RWPE2 (cell line): ENCODE measurements at regions not wholly inside any gene's neighbourhood (a gene's known extent, or its start where the extent isn't known, plus 50 kb on each side); places are given as distances from the start of the nearest gene placed in this dataset.

ENCODE experiments used
- ATAC-seq: fragments of 200-7000 bp; cut with Tn5 transposase; 3 replicates; pipeline ENCODE4 v1.9.1; 2021; ENCODE audit warnings: low read depth
- DNase-seq: peaks from one replicate; pipeline ENCODE4 v3.0.0-alpha.2; 2020; ENCODE audit warnings: low spot score
- H3K27ac ChIP-seq: fragments of 450-650 bp; 2 replicates; pipeline ENCODE4 v1.5.1; 2017; ENCODE audit warnings: mild to moderate bottlenecking; ENCODE audit not compliant: poor library complexity, severe bottlenecking
- H3K27me3 ChIP-seq: fragments of 250-450 bp; sonication (Bioruptor Pico); 2 replicates; pipeline ENCODE4 v1.5.1; 2021; ENCODE audit warnings: mild to moderate bottlenecking, moderate library complexity; ENCODE audit not compliant: insufficient read depth, poor library complexity, severe bottlenecking
- H3K36me3 ChIP-seq: fragments of 250-450 bp; sonication (Bioruptor Pico); 2 replicates; pipeline ENCODE4 v1.5.1; 2020; ENCODE audit warnings: low read depth, mild to moderate bottlenecking, moderate library complexity
- H3K4me1 ChIP-seq: fragments of 250-450 bp; sonication (Bioruptor Pico); 2 replicates; pipeline ENCODE4 v1.5.1; 2021; ENCODE audit warnings: mild to moderate bottlenecking, moderate library complexity; ENCODE audit not compliant: insufficient read depth, poor library complexity, severe bottlenecking
- H3K4me3 ChIP-seq: fragments of 250-450 bp; sonication (Bioruptor Pico); 2 replicates; pipeline ENCODE4 v1.5.1; 2021; ENCODE audit warnings: mild to moderate bottlenecking, moderate library complexity; ENCODE audit not compliant: severe bottlenecking
- H3K9me3 ChIP-seq: fragments of 250-450 bp; sonication (Bioruptor Pico); 2 replicates; pipeline ENCODE4 v1.5.1; 2021; ENCODE audit warnings: mild to moderate bottlenecking, moderate library complexity; ENCODE audit not compliant: severe bottlenecking
- TF ChIP-seq, protein P1 (sequence below): fragments of 450-650 bp; IDR thresholded peaks from one replicate; pipeline ENCODE4 v1.5.1; 2017; ENCODE audit warnings: mild to moderate bottlenecking, moderate library complexity; ENCODE audit not compliant: poor library complexity, severe bottlenecking

DNA sequence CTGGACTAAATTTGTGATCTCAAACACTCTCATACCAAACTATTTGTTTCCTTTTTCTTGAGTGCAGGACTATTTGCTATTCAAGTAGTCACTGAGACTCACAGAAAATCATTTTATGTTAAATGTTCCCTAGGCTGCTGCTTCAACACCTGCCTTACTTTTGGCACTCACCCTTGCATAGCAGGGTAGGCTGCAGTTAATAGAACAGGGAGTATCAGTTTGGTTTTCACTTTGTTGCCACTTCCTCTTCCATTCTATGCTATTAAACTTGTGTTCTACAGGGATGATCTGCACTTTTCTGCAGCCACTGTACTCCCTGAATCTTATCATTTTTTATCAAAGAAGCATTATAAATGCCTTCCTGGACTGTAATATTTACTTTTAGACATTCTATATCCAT lies 148.7 kb upstream of the PRMT6 start:
- DNase-seq (no peak), ATAC-seq (no peak)
- no peaks in the 10 kb centered on the region for H3K36me3 ChIP-seq
- no peaks in the 10 kb centered on the region for H3K4me1 ChIP-seq
- TF ChIP-seq, protein P1, sequence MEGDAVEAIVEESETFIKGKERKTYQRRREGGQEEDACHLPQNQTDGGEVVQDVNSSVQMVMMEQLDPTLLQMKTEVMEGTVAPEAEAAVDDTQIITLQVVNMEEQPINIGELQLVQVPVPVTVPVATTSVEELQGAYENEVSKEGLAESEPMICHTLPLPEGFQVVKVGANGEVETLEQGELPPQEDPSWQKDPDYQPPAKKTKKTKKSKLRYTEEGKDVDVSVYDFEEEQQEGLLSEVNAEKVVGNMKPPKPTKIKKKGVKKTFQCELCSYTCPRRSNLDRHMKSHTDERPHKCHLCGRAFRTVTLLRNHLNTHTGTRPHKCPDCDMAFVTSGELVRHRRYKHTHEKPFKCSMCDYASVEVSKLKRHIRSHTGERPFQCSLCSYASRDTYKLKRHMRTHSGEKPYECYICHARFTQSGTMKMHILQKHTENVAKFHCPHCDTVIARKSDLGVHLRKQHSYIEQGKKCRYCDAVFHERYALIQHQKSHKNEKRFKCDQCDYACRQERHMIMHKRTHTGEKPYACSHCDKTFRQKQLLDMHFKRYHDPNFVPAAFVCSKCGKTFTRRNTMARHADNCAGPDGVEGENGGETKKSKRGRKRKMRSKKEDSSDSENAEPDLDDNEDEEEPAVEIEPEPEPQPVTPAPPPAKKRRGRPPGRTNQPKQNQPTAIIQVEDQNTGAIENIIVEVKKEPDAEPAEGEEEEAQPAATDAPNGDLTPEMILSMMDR = no peak
- H3K9me3 ChIP-seq = no peaks in the 10 kb centered on the region
- no peak overlapping the region for H3K4me3 ChIP-seq
- no peak overlapping the region for H3K27ac ChIP-seq
- H3K27me3 ChIP-seq = no peaks in the 10 kb centered on the region

DNA sequence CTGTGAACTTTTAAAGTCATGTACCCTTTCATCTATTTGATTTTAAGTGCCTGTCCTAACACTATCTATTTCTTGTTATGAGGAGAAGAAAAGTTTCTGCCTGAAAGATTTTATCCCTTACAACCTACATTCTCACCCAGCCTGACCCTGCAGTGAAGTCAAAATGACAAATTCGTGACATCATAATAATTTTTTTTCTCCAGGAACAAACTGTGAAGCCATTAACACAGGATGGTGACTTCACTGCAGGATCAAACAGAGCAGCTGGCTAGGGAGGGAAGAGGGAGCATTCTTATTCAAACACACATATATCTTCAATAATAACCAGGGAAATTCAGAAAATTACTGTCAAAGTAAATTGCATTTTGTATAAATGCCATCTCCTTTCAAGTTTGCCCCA lies 147.8 kb upstream of the PRMT6 start:
- no peaks in the 10 kb centered on the region for H3K4me1 ChIP-seq
- no peaks in the 10 kb centered on the region for H3K27me3 ChIP-seq
- H3K9me3 ChIP-seq = no peaks in the 10 kb centered on the region
- ATAC-seq = no peak
- no peak for DNase-seq
- no peak overlapping the region for H3K27ac ChIP-seq
- H3K4me3 ChIP-seq = no peak overlapping the region
- H3K36me3 ChIP-seq = no peaks in the 10 kb centered on the region
- TF ChIP-seq, protein P1 = no peak

DNA sequence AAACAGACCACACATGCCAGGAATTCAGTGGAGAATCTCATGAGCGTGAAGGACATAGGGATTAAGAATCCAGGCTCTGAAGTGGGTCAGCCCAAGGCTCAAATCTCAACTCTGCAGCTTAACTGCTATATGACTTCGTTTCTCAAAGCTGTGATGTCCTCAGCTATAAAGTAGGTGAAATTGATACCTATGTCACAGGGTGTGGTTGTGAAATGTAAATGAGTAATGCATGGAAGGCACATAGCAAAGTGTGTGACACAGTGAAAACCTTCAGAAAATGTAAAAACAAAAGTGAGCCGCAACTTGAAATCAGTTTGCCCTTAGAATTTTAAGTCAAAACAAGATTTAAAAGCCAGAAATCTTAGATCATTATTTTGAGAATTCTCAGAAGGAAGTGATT lies 145.7 kb upstream of the PRMT6 start:
- no peaks in the 10 kb centered on the region for H3K9me3 ChIP-seq
- H3K27me3 ChIP-seq = no peaks in the 10 kb centered on the region
- H3K27ac ChIP-seq = no peak overlapping the region

DNA sequence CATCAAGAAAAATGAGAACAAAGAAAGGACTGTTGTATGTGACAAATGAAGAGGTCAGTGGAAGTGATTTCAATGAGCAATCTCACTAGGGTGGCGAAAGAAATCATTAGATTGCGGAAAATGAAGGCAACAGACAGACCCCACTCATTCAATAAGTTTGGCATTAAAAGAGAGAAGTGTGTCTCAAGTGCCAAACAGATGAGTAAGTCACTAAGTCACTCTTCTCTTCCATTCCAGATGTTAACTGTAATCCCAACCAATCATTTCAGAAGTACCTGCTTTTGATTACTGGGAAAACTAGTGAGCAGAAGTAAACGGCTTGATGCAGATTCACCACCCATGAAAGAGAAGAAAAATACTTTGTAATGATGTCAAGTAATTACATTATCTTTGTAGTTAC lies 144.3 kb upstream of the PRMT6 start:
- Histone ChIP-seq H3K27me3 (no peaks in the 10 kb centered on the region), H3K4me1 (no peaks in the 10 kb centered on the region), H3K27ac (no peak overlapping the region), H3K4me3 (no peak overlapping the region), H3K36me3 (no peaks in the 10 kb centered on the region), H3K9me3 (no peaks in the 10 kb centered on the region)
- DNase-seq (no peak), ATAC-seq (no peak)
- TF ChIP-seq, protein P1 = no peak

More for the DNA sequence above, 145.7 kb upstream of the PRMT6 start:
- DNase-seq = no peak
- H3K36me3 ChIP-seq = no peaks in the 10 kb centered on the region
- ATAC-seq = peak; percentile 53; the same call in 1 of the 3 replicates
- TF ChIP-seq, protein P1 = no peak
- H3K4me1 ChIP-seq = no peaks in the 10 kb centered on the region
- H3K4me3 ChIP-seq = no peak overlapping the region

DNA sequence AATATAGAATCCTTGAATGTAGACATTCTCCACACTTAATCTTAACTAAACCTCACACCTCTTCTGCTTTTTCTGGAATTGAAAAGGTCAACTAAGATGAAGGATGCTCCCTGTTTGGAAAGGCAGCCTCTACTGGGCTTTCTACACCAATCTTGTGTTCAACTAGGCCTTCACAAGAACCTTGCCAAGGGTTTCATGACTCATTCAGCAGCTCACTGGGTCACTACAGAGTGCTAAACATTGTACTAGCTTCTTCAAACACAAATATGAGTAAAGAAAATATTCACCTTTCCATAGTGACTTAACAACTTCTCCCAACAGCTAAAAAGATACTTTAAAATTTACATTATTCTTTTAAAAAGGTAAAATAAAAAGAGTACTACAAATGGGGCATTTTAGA lies 135.3 kb upstream of the PRMT6 start:
- no peak overlapping the region for H3K4me3 ChIP-seq
- H3K27me3 ChIP-seq = no peaks in the 10 kb centered on the region
- TF ChIP-seq, protein P1 = no peak
- DNase-seq = no peak
- no peaks in the 10 kb centered on the region for H3K9me3 ChIP-seq
- H3K36me3 ChIP-seq = no peaks in the 10 kb centered on the region
- H3K27ac ChIP-seq = no peak overlapping the region
- peaks cover 4% of the 10 kb centered on the region for H3K4me1 ChIP-seq
- no peak for ATAC-seq
